ENCODE measurements at regions not wholly inside any gene's neighbourhood (a gene's known extent, or its start where the extent isn't known, plus 50 kb on each side); places are given as distances from the start of the nearest gene placed in this dataset.

GRCh38 chr7:52586704-52587103 is 448.7 kb upstream of the POM121L12 start:
- TF ChIP-seq POLR2A (IDR thresholded peaks at IDR 0.05) (no peak), CTCF (IDR thresholded peaks at IDR 0.05) (no peak)

Data from body of pancreas (tissue), 4 donors.